ENCODE measurements at regions not wholly inside any gene's neighbourhood (a gene's known extent, or its start where the extent isn't known, plus 50 kb on each side); places are given as distances from the start of the nearest gene placed in this dataset.
A peak's percentile ranks its signal among the peaks of the same experiment; 100 is the strongest.
"Not testable (repeated sequence)": the region's sequence is repeated elsewhere in the genome, so short reads cannot be mapped to it uniquely, and the experiment has no call there.

DNA sequence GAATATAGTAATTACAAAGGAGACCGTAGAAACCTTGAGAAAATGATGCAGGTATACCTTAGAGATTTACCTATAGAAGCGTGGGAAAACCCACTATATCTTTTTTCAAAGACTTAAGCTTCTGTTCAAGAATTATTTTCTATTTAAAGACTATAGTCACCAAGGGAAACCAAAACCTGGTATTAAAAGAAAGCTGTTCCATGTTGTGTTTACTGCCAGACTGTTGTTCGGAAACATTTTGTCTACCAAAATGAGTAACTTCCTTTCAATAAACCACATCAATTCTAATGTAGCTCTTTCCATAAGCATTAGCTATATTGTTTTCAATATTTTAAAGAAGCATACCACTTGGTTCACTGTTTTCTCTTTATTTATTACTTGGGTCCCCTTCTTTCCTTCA lies 182.9 kb upstream of the SLITRK6 start:
- no peak overlapping the region for H3K4me3 ChIP-seq (ENCODE audit: low read length)
- TF ChIP-seq, protein P1, sequence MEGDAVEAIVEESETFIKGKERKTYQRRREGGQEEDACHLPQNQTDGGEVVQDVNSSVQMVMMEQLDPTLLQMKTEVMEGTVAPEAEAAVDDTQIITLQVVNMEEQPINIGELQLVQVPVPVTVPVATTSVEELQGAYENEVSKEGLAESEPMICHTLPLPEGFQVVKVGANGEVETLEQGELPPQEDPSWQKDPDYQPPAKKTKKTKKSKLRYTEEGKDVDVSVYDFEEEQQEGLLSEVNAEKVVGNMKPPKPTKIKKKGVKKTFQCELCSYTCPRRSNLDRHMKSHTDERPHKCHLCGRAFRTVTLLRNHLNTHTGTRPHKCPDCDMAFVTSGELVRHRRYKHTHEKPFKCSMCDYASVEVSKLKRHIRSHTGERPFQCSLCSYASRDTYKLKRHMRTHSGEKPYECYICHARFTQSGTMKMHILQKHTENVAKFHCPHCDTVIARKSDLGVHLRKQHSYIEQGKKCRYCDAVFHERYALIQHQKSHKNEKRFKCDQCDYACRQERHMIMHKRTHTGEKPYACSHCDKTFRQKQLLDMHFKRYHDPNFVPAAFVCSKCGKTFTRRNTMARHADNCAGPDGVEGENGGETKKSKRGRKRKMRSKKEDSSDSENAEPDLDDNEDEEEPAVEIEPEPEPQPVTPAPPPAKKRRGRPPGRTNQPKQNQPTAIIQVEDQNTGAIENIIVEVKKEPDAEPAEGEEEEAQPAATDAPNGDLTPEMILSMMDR (IDR thresholded peaks at IDR 0.05; ENCODE audit: insufficient read depth, low read depth, low read length, missing control alignments): no peak
- no peak for DNase-seq (ENCODE audit: low read depth)

DNA sequence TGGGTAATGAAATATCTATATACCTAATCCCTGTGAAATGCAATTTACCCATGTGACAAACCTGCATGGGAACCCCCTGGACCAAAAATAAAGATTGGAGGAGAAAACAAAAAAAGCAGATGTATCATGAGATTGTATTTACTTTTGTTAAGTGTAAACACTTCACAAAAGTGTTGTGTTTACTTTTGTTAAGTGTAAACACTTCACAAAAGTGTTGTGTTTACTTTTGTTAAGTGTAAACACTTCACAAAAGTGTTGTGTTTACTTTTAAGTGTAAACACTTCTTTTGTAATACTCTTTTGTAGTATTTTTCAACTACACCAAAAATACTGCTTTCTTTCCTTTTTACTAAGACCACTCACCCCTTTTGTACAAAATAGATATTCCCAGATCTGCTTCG lies 181.2 kb upstream of the SLITRK6 start:
- H3K4me3 ChIP-seq (ENCODE audit: low read length); DNase-seq (ENCODE audit: low read depth): not testable (repeated sequence)

DNA sequence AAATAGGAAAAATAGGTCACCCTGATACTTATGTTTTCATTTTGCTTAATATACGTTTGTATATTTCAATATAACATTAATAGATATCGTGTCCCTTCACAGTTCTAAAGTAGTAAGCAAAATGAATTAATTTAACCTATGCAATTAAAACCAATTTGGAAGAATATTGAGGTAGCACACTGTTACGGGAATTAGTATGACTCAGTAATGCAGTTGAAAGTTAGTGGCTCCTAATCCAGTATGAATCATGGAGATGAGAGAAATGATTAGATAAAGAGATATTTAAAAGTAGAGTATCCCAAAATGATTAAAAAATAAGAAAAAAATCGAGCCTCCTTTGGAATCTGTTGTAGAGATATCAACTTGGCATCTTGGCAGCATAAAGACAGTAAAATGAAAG lies 177.0 kb upstream of the SLITRK6 start:
- DNase-seq (ENCODE audit: low read depth): peak; percentile 14
- no peak overlapping the region for H3K4me3 ChIP-seq (ENCODE audit: low read length)
- TF ChIP-seq, protein P1 (IDR thresholded peaks at IDR 0.05; ENCODE audit: insufficient read depth, low read depth, low read length, missing control alignments): no peak

DNA sequence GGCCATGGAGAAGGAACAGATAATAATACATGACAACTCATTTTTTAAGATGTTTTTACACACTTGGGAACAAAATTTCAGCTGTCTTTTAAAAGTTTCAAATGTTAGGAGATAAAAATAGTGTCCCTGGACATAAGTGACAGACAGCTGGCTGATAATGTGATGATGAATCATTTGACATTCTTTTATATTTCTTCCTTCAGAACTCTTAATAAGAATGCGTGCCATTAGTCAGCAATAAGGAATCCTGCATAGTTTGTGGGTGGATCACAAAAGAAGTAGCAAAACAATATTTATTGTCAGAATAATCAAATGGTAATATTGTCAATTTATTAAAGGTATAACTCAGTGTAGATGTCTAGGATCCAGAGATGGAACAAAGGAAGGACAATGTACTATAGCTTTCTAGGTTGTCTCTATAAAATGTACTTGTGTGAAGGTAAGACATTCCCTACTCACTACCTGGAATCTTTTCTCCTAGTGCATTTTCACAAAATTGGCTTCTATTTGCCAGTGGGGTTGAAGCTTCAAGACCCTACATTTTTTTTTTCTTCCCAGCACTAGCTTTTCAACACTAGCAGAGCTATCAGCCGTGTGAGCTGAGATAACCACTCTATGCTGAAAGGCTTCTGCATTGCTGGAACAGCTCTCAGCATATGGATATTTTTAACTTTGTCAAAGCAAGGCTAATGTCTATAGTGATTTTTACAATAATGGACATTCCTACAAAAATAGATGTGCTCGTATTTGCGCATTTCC lies 175.6 kb upstream of the SLITRK6 start:
- DNase-seq (ENCODE audit: low read depth): peak; percentile 64
- no peak overlapping the region for H3K4me3 ChIP-seq (ENCODE audit: low read length)
- TF ChIP-seq, protein P1 (IDR thresholded peaks at IDR 0.05; ENCODE audit: insufficient read depth, low read depth, low read length, missing control alignments): no peak

DNA sequence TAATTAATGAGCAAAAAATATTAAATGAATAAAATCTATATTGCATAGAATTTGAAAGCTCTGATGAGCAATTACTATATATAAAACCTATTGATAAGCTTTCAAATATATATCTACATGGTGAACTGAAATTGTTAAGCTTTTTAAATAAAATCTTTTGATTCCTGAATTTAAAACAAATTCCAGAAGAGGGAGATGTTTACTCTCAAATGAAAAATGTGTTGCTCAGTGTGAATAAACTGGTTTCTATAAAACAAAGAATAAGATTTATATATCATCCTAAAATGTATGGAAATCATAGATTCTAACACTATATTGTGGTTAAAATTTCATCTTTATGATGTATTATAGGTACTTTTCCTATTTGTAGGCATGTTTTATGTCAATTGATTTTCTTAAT lies 171.5 kb upstream of the SLITRK6 start:
- DNase-seq (ENCODE audit: low read depth): peak; percentile 40
- TF ChIP-seq, protein P1 (IDR thresholded peaks at IDR 0.05; ENCODE audit: insufficient read depth, low read depth, low read length, missing control alignments): peak; percentile 13

DNA sequence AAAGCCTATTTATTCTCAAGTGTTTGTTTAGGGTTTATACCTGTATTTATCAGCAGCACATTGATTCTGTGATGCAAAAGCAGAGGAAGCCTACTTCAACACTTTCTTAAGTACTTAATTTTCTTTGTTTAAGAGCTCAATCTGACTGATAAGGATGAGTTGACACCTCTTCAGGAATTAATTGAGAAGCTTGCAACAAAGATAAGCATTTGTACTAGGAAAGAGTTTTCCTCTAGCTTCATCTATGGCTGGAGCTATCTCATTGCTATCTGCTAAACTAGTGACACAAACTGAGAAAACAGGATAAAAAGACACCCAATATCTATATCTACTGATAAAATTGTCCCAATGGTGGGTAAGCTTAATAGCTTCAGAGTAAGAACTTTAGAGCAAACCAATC lies 170.1 kb upstream of the SLITRK6 start:
- TF ChIP-seq, protein P1 (IDR thresholded peaks at IDR 0.05; ENCODE audit: insufficient read depth, low read depth, low read length, missing control alignments): no peak

More for the DNA sequence above, 171.5 kb upstream of the SLITRK6 start:
- no peak overlapping the region for H3K4me3 ChIP-seq (ENCODE audit: low read length)

DNA sequence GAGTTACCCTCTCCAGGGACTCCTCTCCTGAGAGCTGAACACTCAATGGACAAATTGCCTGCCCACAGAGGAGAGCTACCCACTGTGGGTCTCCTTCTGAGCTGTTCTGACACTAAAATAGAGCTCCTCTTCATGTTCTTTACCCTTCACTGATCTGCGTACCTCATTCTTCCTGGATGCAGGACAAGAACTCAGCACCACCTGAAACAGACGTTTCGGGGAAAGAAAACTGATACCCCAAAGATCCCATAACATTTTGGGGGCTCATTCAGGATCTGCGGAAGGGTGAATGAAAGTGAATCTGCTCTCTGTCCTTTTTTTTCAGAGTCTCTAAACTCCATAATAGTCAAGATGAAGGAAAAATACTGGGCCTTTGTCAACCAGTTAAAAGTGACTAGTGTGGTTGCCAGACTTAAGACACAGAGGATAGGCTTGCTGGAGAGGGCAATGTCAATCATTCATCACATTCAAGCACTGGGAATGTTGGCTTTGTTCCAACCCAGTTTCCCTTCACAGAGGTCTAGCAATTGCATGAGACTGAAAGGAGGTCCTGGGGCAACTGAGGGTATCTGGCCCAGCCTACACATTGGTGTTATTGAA lies 136.7 kb upstream of the SLITRK6 start:
- DNase-seq (ENCODE audit: low read depth): no peak
- TF ChIP-seq, protein P1 (IDR thresholded peaks at IDR 0.05; ENCODE audit: insufficient read depth, low read depth, low read length, missing control alignments): no peak
- no peak overlapping the region for H3K4me3 ChIP-seq (ENCODE audit: low read length)

More for the DNA sequence above, 170.1 kb upstream of the SLITRK6 start:
- DNase-seq (ENCODE audit: low read depth): no peak
- H3K4me3 ChIP-seq (ENCODE audit: low read length): no peak overlapping the region
